ENCODE measurements at regions not wholly inside any gene's neighbourhood (a gene's known extent, or its start where the extent isn't known, plus 50 kb on each side); places are given as distances from the start of the nearest gene placed in this dataset.

DNA sequence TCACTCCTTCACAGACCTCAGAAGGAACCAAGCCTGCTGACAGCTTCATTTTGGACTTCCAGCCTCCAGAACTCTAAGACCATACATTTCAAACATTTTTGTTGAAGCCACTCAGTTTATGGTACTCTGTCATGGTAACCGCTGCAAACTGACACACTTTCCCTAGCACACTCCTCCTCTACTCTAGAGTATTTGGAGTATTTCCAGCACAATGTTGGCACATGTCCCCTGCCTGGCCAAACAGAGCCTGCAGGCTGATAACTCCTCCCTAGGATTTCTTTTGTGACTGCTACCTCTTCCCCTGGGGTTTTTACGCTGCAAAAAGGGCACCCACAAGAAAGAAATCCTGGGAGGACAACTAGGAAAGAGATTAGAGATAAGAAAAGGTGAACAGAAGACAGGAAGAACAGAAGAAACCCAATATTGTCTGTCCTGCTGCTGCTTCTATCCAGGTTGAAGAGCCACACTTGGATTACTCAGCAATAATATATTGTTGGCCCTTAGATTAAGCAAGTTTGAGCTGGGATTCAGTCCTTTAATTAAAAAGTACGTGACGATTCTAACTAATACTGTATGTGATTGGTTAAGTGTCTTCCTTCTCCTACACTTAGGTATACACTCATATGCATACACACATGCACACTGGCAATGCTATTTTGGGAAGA is 844.1 kb downstream of the LTN1 start:
- Histone ChIP-seq H3K36me3 (ENCODE audit: insufficient read depth) (no peaks in the 10 kb centered on the region), H3F3A (replicated peaks; ENCODE audit: low read depth) (no peaks in the 10 kb centered on the region), H3K79me2 (replicated peaks; ENCODE audit: insufficient read depth) (no peaks in the 10 kb centered on the region), H2AFZ (peak overlapping the region; percentile 57; the same call in 1 of the 2 replicates), H4K20me1 (replicated peaks; ENCODE audit: insufficient read depth) (no peaks in the 10 kb centered on the region), H3K4me2 (no peak overlapping the region), H3K4me3 (no peak overlapping the region), H3K4me1 (ENCODE audit: insufficient read depth) (no peaks in the 10 kb centered on the region), H3K27ac (ENCODE audit: low read depth) (no peak overlapping the region), H3K27me3 (ENCODE audit: insufficient read depth) (no peaks in the 10 kb centered on the region), H3K9me2 (ENCODE audit: insufficient read depth) (no peaks in the 10 kb centered on the region)
- Mint-ChIP-seq H3K27ac (no peak overlapping the region), H3K27me3 (ENCODE audit: insufficient read depth, low read depth, poor library complexity) (no peaks in the 10 kb centered on the region), H3K4me3 (no peak overlapping the region), H3K4me1 (no peaks in the 10 kb centered on the region; the same call in 2 of the 3 replicates), H3K9me3 (no peaks in the 10 kb centered on the region), H3K36me3 (ENCODE audit: low read depth) (no peaks in the 10 kb centered on the region)
- ATAC-seq (no peak), DNase-seq (ENCODE audit: low spot score) (no peak)
- TF ChIP-seq EZH2phosphoT487 (IDR thresholded peaks at IDR 0.05; ENCODE audit: unreplicated experiment), result no peak
- TF ChIP-seq ZNF331 (CRISPR knock-in tag; IDR thresholded peaks at IDR 0.05; ENCODE audit: low read depth), result no peak
- TF ChIP-seq, protein P1, sequence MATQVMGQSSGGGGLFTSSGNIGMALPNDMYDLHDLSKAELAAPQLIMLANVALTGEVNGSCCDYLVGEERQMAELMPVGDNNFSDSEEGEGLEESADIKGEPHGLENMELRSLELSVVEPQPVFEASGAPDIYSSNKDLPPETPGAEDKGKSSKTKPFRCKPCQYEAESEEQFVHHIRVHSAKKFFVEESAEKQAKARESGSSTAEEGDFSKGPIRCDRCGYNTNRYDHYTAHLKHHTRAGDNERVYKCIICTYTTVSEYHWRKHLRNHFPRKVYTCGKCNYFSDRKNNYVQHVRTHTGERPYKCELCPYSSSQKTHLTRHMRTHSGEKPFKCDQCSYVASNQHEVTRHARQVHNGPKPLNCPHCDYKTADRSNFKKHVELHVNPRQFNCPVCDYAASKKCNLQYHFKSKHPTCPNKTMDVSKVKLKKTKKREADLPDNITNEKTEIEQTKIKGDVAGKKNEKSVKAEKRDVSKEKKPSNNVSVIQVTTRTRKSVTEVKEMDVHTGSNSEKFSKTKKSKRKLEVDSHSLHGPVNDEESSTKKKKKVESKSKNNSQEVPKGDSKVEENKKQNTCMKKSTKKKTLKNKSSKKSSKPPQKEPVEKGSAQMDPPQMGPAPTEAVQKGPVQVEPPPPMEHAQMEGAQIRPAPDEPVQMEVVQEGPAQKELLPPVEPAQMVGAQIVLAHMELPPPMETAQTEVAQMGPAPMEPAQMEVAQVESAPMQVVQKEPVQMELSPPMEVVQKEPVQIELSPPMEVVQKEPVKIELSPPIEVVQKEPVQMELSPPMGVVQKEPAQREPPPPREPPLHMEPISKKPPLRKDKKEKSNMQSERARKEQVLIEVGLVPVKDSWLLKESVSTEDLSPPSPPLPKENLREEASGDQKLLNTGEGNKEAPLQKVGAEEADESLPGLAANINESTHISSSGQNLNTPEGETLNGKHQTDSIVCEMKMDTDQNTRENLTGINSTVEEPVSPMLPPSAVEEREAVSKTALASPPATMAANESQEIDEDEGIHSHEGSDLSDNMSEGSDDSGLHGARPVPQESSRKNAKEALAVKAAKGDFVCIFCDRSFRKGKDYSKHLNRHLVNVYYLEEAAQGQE (IDR thresholded peaks at IDR 0.05; ENCODE audit: unreplicated experiment), result no peak
- TF ChIP-seq, protein P2, sequence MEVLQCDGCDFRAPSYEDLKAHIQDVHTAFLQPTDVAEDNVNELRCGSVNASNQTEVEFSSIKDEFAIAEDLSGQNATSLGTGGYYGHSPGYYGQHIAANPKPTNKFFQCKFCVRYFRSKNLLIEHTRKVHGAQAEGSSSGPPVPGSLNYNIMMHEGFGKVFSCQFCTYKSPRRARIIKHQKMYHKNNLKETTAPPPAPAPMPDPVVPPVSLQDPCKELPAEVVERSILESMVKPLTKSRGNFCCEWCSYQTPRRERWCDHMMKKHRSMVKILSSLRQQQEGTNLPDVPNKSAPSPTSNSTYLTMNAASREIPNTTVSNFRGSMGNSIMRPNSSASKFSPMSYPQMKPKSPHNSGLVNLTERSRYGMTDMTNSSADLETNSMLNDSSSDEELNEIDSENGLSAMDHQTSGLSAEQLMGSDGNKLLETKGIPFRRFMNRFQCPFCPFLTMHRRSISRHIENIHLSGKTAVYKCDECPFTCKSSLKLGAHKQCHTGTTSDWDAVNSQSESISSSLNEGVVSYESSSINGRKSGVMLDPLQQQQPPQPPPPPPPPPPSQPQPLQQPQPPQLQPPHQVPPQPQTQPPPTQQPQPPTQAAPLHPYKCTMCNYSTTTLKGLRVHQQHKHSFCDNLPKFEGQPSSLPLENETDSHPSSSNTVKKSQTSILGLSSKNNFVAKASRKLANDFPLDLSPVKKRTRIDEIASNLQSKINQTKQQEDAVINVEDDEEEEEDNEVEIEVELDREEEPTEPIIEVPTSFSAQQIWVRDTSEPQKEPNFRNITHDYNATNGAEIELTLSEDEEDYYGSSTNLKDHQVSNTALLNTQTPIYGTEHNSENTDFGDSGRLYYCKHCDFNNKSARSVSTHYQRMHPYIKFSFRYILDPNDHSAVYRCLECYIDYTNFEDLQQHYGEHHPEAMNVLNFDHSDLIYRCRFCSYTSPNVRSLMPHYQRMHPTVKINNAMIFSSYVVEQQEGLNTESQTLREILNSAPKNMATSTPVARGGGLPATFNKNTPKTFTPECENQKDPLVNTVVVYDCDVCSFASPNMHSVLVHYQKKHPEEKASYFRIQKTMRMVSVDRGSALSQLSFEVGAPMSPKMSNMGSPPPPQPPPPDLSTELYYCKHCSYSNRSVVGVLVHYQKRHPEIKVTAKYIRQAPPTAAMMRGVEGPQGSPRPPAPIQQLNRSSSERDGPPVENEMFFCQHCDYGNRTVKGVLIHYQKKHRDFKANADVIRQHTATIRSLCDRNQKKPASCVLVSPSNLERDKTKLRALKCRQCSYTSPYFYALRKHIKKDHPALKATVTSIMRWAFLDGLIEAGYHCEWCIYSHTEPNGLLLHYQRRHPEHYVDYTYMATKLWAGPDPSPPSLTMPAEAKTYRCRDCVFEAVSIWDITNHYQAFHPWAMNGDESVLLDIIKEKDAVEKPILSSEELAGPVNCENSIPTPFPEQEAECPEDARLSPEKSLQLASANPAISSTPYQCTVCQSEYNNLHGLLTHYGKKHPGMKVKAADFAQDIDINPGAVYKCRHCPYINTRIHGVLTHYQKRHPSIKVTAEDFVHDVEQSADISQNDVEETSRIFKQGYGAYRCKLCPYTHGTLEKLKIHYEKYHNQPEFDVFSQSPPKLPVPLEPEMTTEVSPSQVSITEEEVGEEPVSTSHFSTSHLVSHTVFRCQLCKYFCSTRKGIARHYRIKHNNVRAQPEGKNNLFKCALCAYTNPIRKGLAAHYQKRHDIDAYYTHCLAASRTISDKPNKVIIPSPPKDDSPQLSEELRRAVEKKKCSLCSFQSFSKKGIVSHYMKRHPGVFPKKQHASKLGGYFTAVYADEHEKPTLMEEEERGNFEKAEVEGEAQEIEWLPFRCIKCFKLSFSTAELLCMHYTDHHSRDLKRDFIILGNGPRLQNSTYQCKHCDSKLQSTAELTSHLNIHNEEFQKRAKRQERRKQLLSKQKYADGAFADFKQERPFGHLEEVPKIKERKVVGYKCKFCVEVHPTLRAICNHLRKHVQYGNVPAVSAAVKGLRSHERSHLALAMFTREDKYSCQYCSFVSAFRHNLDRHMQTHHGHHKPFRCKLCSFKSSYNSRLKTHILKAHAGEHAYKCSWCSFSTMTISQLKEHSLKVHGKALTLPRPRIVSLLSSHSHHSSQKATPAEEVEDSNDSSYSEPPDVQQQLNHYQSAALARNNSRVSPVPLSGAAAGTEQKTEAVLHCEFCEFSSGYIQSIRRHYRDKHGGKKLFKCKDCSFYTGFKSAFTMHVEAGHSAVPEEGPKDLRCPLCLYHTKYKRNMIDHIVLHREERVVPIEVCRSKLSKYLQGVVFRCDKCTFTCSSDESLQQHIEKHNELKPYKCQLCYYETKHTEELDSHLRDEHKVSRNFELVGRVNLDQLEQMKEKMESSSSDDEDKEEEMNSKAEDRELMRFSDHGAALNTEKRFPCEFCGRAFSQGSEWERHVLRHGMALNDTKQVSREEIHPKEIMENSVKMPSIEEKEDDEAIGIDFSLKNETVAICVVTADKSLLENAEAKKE (CRISPR knock-in tag; IDR thresholded peaks at IDR 0.05), result no peak
- TF ChIP-seq CREB1 (CRISPR knock-in tag; IDR thresholded peaks at IDR 0.05; ENCODE audit: low read depth), result no peak
- TF ChIP-seq JUNB (IDR thresholded peaks at IDR 0.05; ENCODE audit: unreplicated experiment), result no peak
- TF ChIP-seq ETS1 (IDR thresholded peaks at IDR 0.05), result no peak
- TF ChIP-seq CTCF (conservative IDR thresholded peaks at IDR 0.05; ENCODE audit: low read depth in 2 of 2), result no peak
- no peak for TF ChIP-seq POLR2AphosphoS5 (IDR thresholded peaks at IDR 0.05; ENCODE audit: low read depth)
- TF ChIP-seq ZNF114 (CRISPR knock-in tag; IDR thresholded peaks at IDR 0.05), result no peak
- TF ChIP-seq NANOG (IDR thresholded peaks at IDR 0.05; ENCODE audit: borderline replicate concordance), result no peak
- TF ChIP-seq STAT1 (IDR thresholded peaks at IDR 0.05; ENCODE audit: unreplicated experiment), result no peak
- no peak for TF ChIP-seq EZH2 (IDR thresholded peaks at IDR 0.05; ENCODE audit: low read depth, unreplicated experiment)

Measured in GM23338 (cell line).